Uterus (tissue), 3 donors: ENCODE measurements at regions not wholly inside any gene's neighbourhood (a gene's known extent, or its start where the extent isn't known, plus 50 kb on each side); places are given as distances from the start of the nearest gene placed in this dataset.

Experiments
- DNase-seq, 2 donors: peaks; one replicate each; pipeline ENCODE4 v3.0.0-alpha.2; 2019 to 2020
- H3K27ac ChIP-seq, 2 donors: fragments of 200-600 bp; sonication (generic); 1 replicate in 1 of 2; 2 replicates in 1 of 2; pipeline ENCODE4 v1.5.1; 2016 to 2018
- H3K27me3 ChIP-seq, 2 donors: fragments of 200-600 bp; sonication (generic); one replicate each; pipeline ENCODE4 v1.5.1; 2018 to 2019; ENCODE audit warnings: control low read depth in 1 of 2
- H3K36me3 ChIP-seq, 2 donors: fragments of 200-600 bp; sonication (generic); one replicate each; pipeline ENCODE4 v1.5.1; 2019; ENCODE audit warnings: control low read depth in 1 of 2
- H3K4me1 ChIP-seq, 2 donors: fragments of 200-600 bp; sonication (generic); one replicate each; pipeline ENCODE4 v1.5.1; 2018 to 2019; ENCODE audit warnings: control low read depth in 1 of 2
- H3K4me3 ChIP-seq, 2 donors: fragments of 200-600 bp; sonication (generic); 1 replicate in 1 of 2; 2 replicates in 1 of 2; pipeline ENCODE4 v1.5.1; 2018 to 2019; ENCODE audit warnings: mild to moderate bottlenecking in 1 of 2
- H3K9me3 ChIP-seq, 2 donors: fragments of 200-600 bp; sonication (generic); one replicate each; pipeline ENCODE4 v1.5.1; 2019; ENCODE audit warnings: control low read depth in 1 of 2
- CTCF ChIP-seq, 4 experiments: fragments of 200-600 bp in 2 of 4; fragments of 450-650 bp in 2 of 4; sonication (generic) in 2 of 4; IDR thresholded peaks; one replicate each; pipeline ENCODE4 v1.5.1; 2016 to 2019; ENCODE audit warnings: antibody characterized with exemption in 4 of 4, mild to moderate bottlenecking in 2 of 4, moderate library complexity in 1 of 4
- POLR2A ChIP-seq, 2 donors: fragments of 450-650 bp; IDR thresholded peaks; one replicate each; pipeline ENCODE4 v1.6.1; 2016; ENCODE audit warnings: antibody characterized with exemption in 2 of 2, mild to moderate bottlenecking in 1 of 2, moderate library complexity in 1 of 2
- intact Hi-C: fragments of 100-400 bp; cut with DNase I; formaldehyde crosslinking; loops from one replicate; pipeline ENCODE4 v1.15.1; 2023; ENCODE audit warnings: low total_unique reads
- donor health status: DM: yes; HTN: yes; CAD: no.

DNA sequence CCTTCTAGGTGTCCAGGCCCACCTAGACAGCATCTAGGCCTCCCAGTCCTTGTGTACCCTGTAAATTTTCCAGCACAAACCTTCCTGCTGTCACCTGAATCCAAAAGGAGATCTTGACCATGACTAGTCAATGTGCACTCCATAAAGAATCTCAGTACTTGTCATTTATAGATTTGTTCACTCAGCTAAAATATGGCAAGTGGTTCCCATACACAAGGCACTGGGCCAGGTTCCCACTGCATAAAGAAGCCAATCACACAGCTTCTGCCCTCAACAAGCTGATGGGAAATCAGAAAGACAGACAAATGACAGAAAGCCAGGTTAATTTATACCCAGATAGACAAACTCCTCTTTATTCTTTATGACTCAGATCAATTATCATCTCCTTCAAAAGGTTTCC is 526.8 kb downstream of the CD83 start:
- H3K27me3 ChIP-seq, result no peaks in the 10 kb centered on the region
- no peaks in the 10 kb centered on the region for H3K36me3 ChIP-seq
- H3K27ac ChIP-seq, result no peak overlapping the region
- H3K4me3 ChIP-seq, result no peak overlapping the region
- no peak for DNase-seq
- H3K9me3 ChIP-seq, result no peaks in the 10 kb centered on the region
- TF ChIP-seq CTCF (IDR thresholded peaks at IDR 0.05) (no peak), POLR2A (IDR thresholded peaks at IDR 0.05) (no peak)
- intact Hi-C loops, result no loop called here
- no peaks in the 10 kb centered on the region for H3K4me1 ChIP-seq

- intact Hi-C loops, result no loop called here
- Histone ChIP-seq H3K4me1 (no peaks in the 10 kb centered on the region), H3K27ac (no peak overlapping the region), H3K9me3 (no peaks in the 10 kb centered on the region), H3K36me3 (no peaks in the 10 kb centered on the region), H3K4me3 (no peak overlapping the region), H3K27me3 (no peaks in the 10 kb centered on the region)
- DNase-seq, result no peak
- no peak for TF ChIP-seq CTCF (IDR thresholded peaks at IDR 0.05)
- no peak for TF ChIP-seq POLR2A (IDR thresholded peaks at IDR 0.05)
Measured at GRCh38 chr6:14645221-14645620, 527.6 kb downstream of the CD83 start.

GRCh38 chr6:14645841-14646240 is 528.3 kb downstream of the CD83 start:
- H3K36me3 ChIP-seq, result no peaks in the 10 kb centered on the region
- H3K27ac ChIP-seq, result no peak overlapping the region
- no peaks in the 10 kb centered on the region for H3K9me3 ChIP-seq
- H3K4me1 ChIP-seq, result no peaks in the 10 kb centered on the region
- no peak overlapping the region for H3K4me3 ChIP-seq
- DNase-seq, result no peak
- intact Hi-C loops, result no loop called here
- H3K27me3 ChIP-seq, result no peaks in the 10 kb centered on the region
- TF ChIP-seq CTCF (IDR thresholded peaks at IDR 0.05) (no peak), POLR2A (IDR thresholded peaks at IDR 0.05) (no peak)

- no peak for DNase-seq
- no peaks in the 10 kb centered on the region for H3K4me1 ChIP-seq
- H3K27me3 ChIP-seq, result no peaks in the 10 kb centered on the region
- no peak for TF ChIP-seq POLR2A (IDR thresholded peaks at IDR 0.05)
- no peak for TF ChIP-seq CTCF (IDR thresholded peaks at IDR 0.05)
- no peak overlapping the region for H3K27ac ChIP-seq
- H3K36me3 ChIP-seq, result no peaks in the 10 kb centered on the region
- intact Hi-C loops, result no loop called here
- no peaks in the 10 kb centered on the region for H3K9me3 ChIP-seq
- no peak overlapping the region for H3K4me3 ChIP-seq
Measured at GRCh38 chr6:14646371-14646770, 528.8 kb downstream of the CD83 start.

- H3K9me3 ChIP-seq, result no peaks in the 10 kb centered on the region
- intact Hi-C loops, result no loop called here
- TF ChIP-seq POLR2A (IDR thresholded peaks at IDR 0.05), result no peak
- no peaks in the 10 kb centered on the region for H3K27me3 ChIP-seq
- H3K27ac ChIP-seq, result no peak overlapping the region
- H3K4me1 ChIP-seq, result no peaks in the 10 kb centered on the region
- H3K36me3 ChIP-seq, result no peaks in the 10 kb centered on the region
- no peak overlapping the region for H3K4me3 ChIP-seq
- DNase-seq, result no peak
Measured at GRCh38 chr6:14647357-14647756, 529.8 kb downstream of the CD83 start.

DNA sequence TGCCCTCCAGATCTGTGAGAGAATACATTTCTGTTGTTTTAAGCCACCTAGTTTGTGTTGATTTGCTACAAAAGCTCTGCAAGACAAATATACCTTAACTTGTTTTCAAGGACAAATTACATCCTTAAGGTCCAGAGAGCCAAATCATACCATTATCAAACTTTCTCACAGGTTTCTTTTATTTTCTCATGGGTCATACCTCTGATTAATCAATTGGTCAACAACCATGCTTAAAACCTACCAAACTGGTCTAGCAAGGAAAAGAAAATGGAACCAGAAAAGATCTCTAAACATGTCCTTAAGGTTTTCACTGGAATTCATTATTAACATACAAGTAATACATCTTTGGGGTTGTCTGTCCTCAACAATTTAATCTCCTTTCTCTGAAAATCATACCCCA is 535.0 kb downstream of the CD83 start:
- no peak for DNase-seq
- Histone ChIP-seq H3K9me3 (no peaks in the 10 kb centered on the region), H3K4me1 (no peaks in the 10 kb centered on the region), H3K27ac (no peak overlapping the region), H3K4me3 (no peak overlapping the region), H3K36me3 (no peaks in the 10 kb centered on the region), H3K27me3 (no peaks in the 10 kb centered on the region)
- intact Hi-C loops, result no loop called here
- TF ChIP-seq POLR2A (IDR thresholded peaks at IDR 0.05), result no peak
- no peak for TF ChIP-seq CTCF (IDR thresholded peaks at IDR 0.05)
